Panc1 (cell line): ENCODE measurements at regions not wholly inside any gene's neighbourhood (a gene's known extent, or its start where the extent isn't known, plus 50 kb on each side); places are given as distances from the start of the nearest gene placed in this dataset.

ENCODE experiments used
- POLR2AphosphoS5 ChIP-seq: IDR thresholded peaks from 2 replicates; pipeline ENCODE4 v1.6.1; 2012; ENCODE audit warnings: mild to moderate bottlenecking, low read depth, low read length, moderate library complexity
- TF ChIP-seq, protein P1 (sequence below): fragments of 450-650 bp; IDR thresholded peaks from 2 replicates; pipeline ENCODE4 v1.5.1; 2017; ENCODE audit warnings: mild to moderate bottlenecking
- TF ChIP-seq, protein P2 (sequence below), 2 experiments: IDR thresholded peaks; 2 replicates each; pipeline ENCODE4 v1.6.1; 2011 to 2012; ENCODE audit warnings: low read depth in 2 of 2, control low read depth in 1 of 2, low read length in 1 of 2, mild to moderate bottlenecking in 1 of 2, moderate library complexity in 1 of 2; ENCODE audit not compliant: insufficient read depth in 1 of 2

DNA sequence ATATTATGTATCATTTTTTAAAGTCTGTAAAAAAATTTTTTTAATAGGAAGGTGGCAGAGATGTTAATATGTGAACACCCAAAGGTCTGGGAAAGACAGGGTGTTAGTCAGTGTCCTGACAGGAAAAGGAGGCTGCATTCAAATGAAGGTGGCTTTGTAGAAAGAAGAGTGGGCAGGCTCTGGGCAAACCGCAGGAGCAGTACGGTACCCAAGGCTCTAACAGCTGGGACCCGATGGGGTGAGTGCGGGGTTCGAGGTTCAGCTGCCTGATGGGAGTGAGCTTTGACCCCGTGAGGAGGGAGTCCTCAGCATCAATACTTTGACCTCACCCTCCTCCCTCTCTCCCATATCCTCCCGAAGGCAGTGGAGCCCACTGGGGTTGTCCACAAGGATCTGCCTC lies 142.5 kb downstream of the C11orf91 start:
- TF ChIP-seq, protein P1, sequence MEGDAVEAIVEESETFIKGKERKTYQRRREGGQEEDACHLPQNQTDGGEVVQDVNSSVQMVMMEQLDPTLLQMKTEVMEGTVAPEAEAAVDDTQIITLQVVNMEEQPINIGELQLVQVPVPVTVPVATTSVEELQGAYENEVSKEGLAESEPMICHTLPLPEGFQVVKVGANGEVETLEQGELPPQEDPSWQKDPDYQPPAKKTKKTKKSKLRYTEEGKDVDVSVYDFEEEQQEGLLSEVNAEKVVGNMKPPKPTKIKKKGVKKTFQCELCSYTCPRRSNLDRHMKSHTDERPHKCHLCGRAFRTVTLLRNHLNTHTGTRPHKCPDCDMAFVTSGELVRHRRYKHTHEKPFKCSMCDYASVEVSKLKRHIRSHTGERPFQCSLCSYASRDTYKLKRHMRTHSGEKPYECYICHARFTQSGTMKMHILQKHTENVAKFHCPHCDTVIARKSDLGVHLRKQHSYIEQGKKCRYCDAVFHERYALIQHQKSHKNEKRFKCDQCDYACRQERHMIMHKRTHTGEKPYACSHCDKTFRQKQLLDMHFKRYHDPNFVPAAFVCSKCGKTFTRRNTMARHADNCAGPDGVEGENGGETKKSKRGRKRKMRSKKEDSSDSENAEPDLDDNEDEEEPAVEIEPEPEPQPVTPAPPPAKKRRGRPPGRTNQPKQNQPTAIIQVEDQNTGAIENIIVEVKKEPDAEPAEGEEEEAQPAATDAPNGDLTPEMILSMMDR, result no peak
- TF ChIP-seq, protein P2, sequence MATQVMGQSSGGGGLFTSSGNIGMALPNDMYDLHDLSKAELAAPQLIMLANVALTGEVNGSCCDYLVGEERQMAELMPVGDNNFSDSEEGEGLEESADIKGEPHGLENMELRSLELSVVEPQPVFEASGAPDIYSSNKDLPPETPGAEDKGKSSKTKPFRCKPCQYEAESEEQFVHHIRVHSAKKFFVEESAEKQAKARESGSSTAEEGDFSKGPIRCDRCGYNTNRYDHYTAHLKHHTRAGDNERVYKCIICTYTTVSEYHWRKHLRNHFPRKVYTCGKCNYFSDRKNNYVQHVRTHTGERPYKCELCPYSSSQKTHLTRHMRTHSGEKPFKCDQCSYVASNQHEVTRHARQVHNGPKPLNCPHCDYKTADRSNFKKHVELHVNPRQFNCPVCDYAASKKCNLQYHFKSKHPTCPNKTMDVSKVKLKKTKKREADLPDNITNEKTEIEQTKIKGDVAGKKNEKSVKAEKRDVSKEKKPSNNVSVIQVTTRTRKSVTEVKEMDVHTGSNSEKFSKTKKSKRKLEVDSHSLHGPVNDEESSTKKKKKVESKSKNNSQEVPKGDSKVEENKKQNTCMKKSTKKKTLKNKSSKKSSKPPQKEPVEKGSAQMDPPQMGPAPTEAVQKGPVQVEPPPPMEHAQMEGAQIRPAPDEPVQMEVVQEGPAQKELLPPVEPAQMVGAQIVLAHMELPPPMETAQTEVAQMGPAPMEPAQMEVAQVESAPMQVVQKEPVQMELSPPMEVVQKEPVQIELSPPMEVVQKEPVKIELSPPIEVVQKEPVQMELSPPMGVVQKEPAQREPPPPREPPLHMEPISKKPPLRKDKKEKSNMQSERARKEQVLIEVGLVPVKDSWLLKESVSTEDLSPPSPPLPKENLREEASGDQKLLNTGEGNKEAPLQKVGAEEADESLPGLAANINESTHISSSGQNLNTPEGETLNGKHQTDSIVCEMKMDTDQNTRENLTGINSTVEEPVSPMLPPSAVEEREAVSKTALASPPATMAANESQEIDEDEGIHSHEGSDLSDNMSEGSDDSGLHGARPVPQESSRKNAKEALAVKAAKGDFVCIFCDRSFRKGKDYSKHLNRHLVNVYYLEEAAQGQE (IDR thresholded peaks at IDR 0.05; ENCODE audit: insufficient read depth in 1 of 2, low read depth in 2 of 2, low read length in 1 of 2), result no peak
- no peak for TF ChIP-seq POLR2AphosphoS5
